Stomach smooth muscle (tissue), 2 donors: ENCODE measurements at regions not wholly inside any gene's neighbourhood (a gene's known extent, or its start where the extent isn't known, plus 50 kb on each side); places are given as distances from the start of the nearest gene placed in this dataset.

ENCODE experiments used
- H3K27ac ChIP-seq: one replicate; pipeline ENCODE4 v1.7.0; 2013; ENCODE audit warnings: mild to moderate bottlenecking, low read length, inconsistent platforms
- H3K27me3 ChIP-seq, 2 donors: one replicate each; pipeline ENCODE4 v1.7.0; 2013; ENCODE audit warnings: low read length in 2 of 2; ENCODE audit not compliant: insufficient read depth in 2 of 2, control insufficient read depth in 1 of 2
- H3K36me3 ChIP-seq, 2 donors: one replicate each; pipeline ENCODE4 v1.7.0; 2013; ENCODE audit warnings: low read length in 2 of 2; ENCODE audit not compliant: control insufficient read depth in 2 of 2, insufficient read depth in 2 of 2
- H3K4me1 ChIP-seq: one replicate; pipeline ENCODE4 v1.7.0; 2013; ENCODE audit warnings: low read length; ENCODE audit not compliant: control insufficient read depth, insufficient read depth
- H3K4me3 ChIP-seq, 2 donors: one replicate each; pipeline ENCODE4 v1.7.0; 2013; ENCODE audit warnings: low read length in 2 of 2
- H3K9ac ChIP-seq, 2 donors: one replicate each; pipeline ENCODE4 v1.7.0; 2013; ENCODE audit warnings: low read length in 2 of 2, mild to moderate bottlenecking in 1 of 2
- H3K9me3 ChIP-seq, 2 donors: one replicate each; pipeline ENCODE4 v1.7.0; 2013; ENCODE audit warnings: low read length in 2 of 2; ENCODE audit not compliant: control insufficient read depth in 2 of 2
- donor health status: healthy.
- donor health status: Pancreatic carcinoma.

- H3K27ac ChIP-seq = no peak overlapping the region
- no peaks in the 10 kb centered on the region for H3K36me3 ChIP-seq
- no peaks in the 10 kb centered on the region for H3K4me1 ChIP-seq
- H3K27me3 ChIP-seq = no peaks in the 10 kb centered on the region
- no peaks in the 10 kb centered on the region for H3K9me3 ChIP-seq
- H3K4me3 ChIP-seq = no peak overlapping the region
- H3K9ac ChIP-seq = no peak overlapping the region
Observed at GRCh38 chr9:13898957-13899356, 415.0 kb downstream of the NFIB start.

GRCh38 chr9:13896922-13897835 lies 416.8 kb downstream of the NFIB start:
- H3K27me3 ChIP-seq = no peaks in the 10 kb centered on the region
- no peak overlapping the region for H3K4me3 ChIP-seq
- no peaks in the 10 kb centered on the region for H3K36me3 ChIP-seq
- H3K9me3 ChIP-seq = no peaks in the 10 kb centered on the region
- H3K4me1 ChIP-seq = no peaks in the 10 kb centered on the region
- H3K27ac ChIP-seq = no peak overlapping the region
- no peak overlapping the region for H3K9ac ChIP-seq

- no peaks in the 10 kb centered on the region for H3K4me1 ChIP-seq
- H3K27ac ChIP-seq = no peak overlapping the region
- H3K9me3 ChIP-seq = no peaks in the 10 kb centered on the region
- H3K36me3 ChIP-seq = no peaks in the 10 kb centered on the region
- no peak overlapping the region for H3K9ac ChIP-seq
- H3K27me3 ChIP-seq = no peaks in the 10 kb centered on the region
- no peak overlapping the region for H3K4me3 ChIP-seq
Observed at GRCh38 chr9:13896047-13896446, 417.9 kb downstream of the NFIB start.

- no peak overlapping the region for H3K27ac ChIP-seq
- no peaks in the 10 kb centered on the region for H3K4me1 ChIP-seq
Observed at GRCh38 chr9:13885258-13885657, 428.7 kb downstream of the NFIB start.

DNA sequence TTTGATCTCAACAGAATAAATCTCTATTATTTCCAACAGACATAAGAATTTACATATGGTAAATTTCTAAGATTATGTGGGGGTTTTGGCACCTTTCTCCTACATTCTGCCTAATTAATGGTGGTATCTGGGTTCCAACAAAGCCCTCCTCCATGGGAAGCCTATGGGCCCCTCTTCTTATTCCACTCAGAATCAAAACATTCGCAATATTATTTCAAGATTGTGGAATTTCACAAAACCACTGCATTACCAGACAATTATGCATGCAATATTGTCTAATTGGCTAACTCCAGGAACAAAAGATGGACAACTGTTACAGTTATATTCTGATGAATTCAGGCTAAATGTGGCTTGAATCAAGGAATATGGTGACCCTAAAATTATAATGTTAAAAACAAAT lies 434.0 kb downstream of the NFIB start:
- Histone ChIP-seq H3K4me1 (no peaks in the 10 kb centered on the region), H3K27me3 (no peaks in the 10 kb centered on the region), H3K27ac (no peak overlapping the region), H3K36me3 (no peaks in the 10 kb centered on the region), H3K4me3 (no peak overlapping the region), H3K9me3 (no peaks in the 10 kb centered on the region), H3K9ac (no peak overlapping the region)

More at GRCh38 chr9:13885258-13885657, 428.7 kb downstream of the NFIB start:
- Histone ChIP-seq H3K27me3 (no peaks in the 10 kb centered on the region), H3K36me3 (no peaks in the 10 kb centered on the region), H3K4me3 (no peak overlapping the region), H3K9ac (no peak overlapping the region), H3K9me3 (no peaks in the 10 kb centered on the region)

DNA sequence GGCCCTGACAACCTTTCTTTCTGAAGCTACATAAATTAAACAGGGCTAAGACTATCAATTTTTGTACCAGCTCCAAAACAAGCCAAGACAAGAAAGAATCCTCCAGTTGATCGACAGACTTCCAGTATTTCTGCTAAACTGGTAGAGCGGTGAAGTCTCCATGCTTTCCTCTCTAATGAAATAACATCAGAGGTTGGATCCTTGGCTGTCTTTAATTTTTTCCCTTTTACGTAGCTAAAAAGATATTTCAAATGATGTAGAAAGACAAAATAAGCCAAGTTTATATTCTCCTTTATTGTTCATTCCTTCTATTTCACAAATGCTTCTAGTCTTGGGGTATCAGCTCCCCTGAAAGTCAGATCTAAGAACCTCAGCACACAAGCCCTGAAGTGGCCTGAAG lies 434.9 kb downstream of the NFIB start:
- Histone ChIP-seq H3K9me3 (no peaks in the 10 kb centered on the region), H3K27me3 (no peaks in the 10 kb centered on the region), H3K27ac (no peak overlapping the region), H3K4me1 (no peaks in the 10 kb centered on the region), H3K4me3 (no peak overlapping the region), H3K9ac (no peak overlapping the region), H3K36me3 (no peaks in the 10 kb centered on the region)

DNA sequence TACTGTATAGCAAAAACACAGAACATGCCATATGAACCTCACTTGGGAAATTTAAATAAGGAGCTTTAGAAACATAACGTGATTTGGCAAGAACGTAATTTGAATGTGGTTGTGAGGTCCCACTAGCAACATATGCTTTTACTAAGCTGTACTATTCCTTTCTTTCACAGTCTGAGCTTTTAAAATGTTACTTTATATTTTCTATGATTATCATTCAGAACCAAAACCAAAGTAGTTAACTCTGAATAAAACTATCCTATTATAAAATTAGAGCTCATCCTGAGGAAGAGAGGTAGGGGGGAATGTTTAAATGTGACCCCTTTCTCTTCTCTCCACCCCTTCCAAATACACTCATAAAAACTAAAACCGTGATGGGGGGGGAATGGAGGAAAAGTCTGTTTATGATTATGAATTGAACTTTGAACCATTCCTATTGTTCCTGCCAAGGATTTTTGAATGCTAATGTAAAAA lies 435.7 kb downstream of the NFIB start:
- H3K9ac ChIP-seq = no peak overlapping the region
- H3K36me3 ChIP-seq = no peaks in the 10 kb centered on the region
- no peak overlapping the region for H3K4me3 ChIP-seq
- no peak overlapping the region for H3K27ac ChIP-seq
- no peaks in the 10 kb centered on the region for H3K4me1 ChIP-seq
- H3K9me3 ChIP-seq = no peaks in the 10 kb centered on the region
- H3K27me3 ChIP-seq = no peaks in the 10 kb centered on the region

- Histone ChIP-seq H3K4me1 (no peaks in the 10 kb centered on the region), H3K9ac (no peak overlapping the region), H3K9me3 (no peaks in the 10 kb centered on the region), H3K4me3 (no peak overlapping the region), H3K27ac (no peak overlapping the region), H3K36me3 (no peaks in the 10 kb centered on the region), H3K27me3 (no peaks in the 10 kb centered on the region)
Observed at GRCh38 chr9:13876741-13877140, 437.2 kb downstream of the NFIB start.

DNA sequence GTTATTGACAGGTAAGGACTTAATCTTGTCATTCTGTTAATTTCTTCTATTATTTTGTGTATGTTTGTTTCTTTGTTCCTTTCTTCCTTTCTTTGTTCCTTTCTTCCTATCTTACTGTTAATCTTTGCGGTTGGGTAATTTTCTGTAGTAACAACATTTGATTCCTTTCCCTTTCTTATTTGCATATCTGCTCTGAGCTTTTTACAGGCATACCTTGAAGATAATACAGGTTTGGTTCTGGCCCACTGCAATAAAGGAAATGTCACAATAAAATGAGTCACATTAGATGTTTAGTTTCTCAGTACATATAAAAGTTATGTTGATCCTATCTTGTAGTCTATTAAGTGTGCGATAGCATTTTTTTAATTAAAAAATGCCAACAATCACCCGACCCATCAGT lies 440.7 kb downstream of the NFIB start:
- H3K4me1 ChIP-seq = no peaks in the 10 kb centered on the region
- no peaks in the 10 kb centered on the region for H3K9me3 ChIP-seq
- H3K27me3 ChIP-seq = no peaks in the 10 kb centered on the region
- H3K9ac ChIP-seq = no peak overlapping the region
- H3K36me3 ChIP-seq = no peaks in the 10 kb centered on the region
- no peak overlapping the region for H3K4me3 ChIP-seq
- no peak overlapping the region for H3K27ac ChIP-seq

DNA sequence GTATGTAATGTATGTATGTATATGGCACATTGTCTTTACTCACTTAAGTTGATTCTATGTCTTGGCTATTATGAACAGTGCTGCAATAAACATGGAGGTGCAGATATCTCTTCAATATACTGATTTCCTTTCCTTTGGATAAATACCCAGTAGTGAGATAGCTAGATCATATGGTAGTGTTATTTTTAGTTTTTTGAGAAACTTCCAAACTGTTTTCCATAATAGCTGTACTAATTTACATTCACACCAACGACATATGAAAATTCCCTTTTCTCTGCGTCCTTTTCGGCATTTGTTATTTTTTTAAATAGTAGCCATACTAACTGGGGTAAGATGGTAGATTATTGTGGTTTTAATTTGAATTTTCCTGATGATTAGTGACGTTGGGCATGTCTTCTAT lies 445.6 kb downstream of the NFIB start:
- H3K27me3 ChIP-seq = no peaks in the 10 kb centered on the region
- H3K4me3 ChIP-seq = no peak overlapping the region
- H3K36me3 ChIP-seq = no peaks in the 10 kb centered on the region
- H3K9ac ChIP-seq = no peak overlapping the region
- H3K4me1 ChIP-seq = no peaks in the 10 kb centered on the region
- H3K9me3 ChIP-seq = no peaks in the 10 kb centered on the region
- H3K27ac ChIP-seq = no peak overlapping the region

- Histone ChIP-seq H3K27me3 (no peaks in the 10 kb centered on the region), H3K4me1 (peaks cover 3% of the 10 kb centered on the region), H3K9ac (no peak overlapping the region), H3K27ac (no peak overlapping the region), H3K36me3 (no peaks in the 10 kb centered on the region), H3K9me3 (no peaks in the 10 kb centered on the region), H3K4me3 (no peak overlapping the region)
Observed at GRCh38 chr9:13865869-13866268, 448.1 kb downstream of the NFIB start.
